ENCODE measurements at regions not wholly inside any gene's neighbourhood (a gene's known extent, or its start where the extent isn't known, plus 50 kb on each side); places are given as distances from the start of the nearest gene placed in this dataset.

DNA sequence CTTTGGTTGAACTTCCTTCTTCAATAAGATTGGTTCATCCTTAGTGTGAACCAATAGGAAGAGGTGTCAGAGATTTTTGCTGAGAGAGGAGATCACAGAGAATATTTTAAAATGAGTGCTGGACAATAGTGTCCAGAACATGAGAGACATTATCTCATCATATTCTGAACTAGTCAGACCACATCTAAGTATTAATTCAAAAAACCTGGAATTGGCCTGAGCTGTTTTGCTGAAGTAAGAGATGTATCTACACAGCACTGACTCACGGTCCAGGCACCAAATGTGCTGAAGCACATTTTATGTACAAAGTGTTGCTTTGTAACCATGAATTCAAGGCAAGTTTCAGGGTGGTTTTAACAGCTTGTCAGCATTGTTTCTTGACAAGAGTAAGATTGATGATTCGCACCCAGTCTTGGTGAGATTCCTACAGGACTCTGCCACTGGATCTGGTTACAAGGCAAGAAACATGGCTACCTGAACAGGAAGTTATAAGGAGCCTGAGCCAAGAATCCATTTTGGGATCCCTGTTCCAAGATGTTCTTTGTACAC, 178.2 kb upstream of the HEY2 start:
- no peak for TF ChIP-seq EZH2 (IDR thresholded peaks at IDR 0.05; ENCODE audit: low read length, unreplicated experiment)
- TF ChIP-seq, protein P1, sequence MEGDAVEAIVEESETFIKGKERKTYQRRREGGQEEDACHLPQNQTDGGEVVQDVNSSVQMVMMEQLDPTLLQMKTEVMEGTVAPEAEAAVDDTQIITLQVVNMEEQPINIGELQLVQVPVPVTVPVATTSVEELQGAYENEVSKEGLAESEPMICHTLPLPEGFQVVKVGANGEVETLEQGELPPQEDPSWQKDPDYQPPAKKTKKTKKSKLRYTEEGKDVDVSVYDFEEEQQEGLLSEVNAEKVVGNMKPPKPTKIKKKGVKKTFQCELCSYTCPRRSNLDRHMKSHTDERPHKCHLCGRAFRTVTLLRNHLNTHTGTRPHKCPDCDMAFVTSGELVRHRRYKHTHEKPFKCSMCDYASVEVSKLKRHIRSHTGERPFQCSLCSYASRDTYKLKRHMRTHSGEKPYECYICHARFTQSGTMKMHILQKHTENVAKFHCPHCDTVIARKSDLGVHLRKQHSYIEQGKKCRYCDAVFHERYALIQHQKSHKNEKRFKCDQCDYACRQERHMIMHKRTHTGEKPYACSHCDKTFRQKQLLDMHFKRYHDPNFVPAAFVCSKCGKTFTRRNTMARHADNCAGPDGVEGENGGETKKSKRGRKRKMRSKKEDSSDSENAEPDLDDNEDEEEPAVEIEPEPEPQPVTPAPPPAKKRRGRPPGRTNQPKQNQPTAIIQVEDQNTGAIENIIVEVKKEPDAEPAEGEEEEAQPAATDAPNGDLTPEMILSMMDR (conservative IDR thresholded peaks at IDR 0.05; ENCODE audit: low read depth, low read length), result no peak

Measured in PC-3 (cell line).